ENCODE measurements at regions not wholly inside any gene's neighbourhood (a gene's known extent, or its start where the extent isn't known, plus 50 kb on each side); places are given as distances from the start of the nearest gene placed in this dataset.

GRCh38 chr4:20137176-20137575, 114.5 kb upstream of the SLIT2 start:
- no peak for DNase-seq (ENCODE audit: low read depth, low spot score)
- in situ Hi-C loops (cut with HindIII; ENCODE audit: low pct_unique_long_range_greater_than_20kb, low sequenced_read_pairs), result no loop called here

DNA sequence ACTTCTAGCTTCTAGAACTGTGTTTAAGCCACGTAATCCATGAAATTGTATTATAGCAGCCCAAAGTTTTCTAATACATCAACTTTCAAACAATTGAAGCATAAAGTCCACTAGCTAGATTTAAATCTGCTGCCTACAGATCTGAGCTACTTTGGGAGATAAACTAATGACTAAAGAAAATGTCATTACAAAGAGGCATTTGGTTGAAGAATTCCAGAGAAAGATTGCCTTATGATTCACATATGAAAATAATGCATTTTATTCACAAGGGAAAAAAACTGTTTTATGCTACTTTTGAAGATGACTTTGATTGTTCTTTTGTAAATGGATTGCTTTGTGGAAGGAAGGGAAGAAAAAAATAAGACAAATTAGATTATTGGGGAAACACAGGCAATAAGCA, 124.1 kb upstream of the SLIT2 start:
- no peak for DNase-seq (ENCODE audit: low read depth, low spot score)
- in situ Hi-C loops (cut with HindIII; ENCODE audit: low pct_unique_long_range_greater_than_20kb, low sequenced_read_pairs), result no loop called here

DNA sequence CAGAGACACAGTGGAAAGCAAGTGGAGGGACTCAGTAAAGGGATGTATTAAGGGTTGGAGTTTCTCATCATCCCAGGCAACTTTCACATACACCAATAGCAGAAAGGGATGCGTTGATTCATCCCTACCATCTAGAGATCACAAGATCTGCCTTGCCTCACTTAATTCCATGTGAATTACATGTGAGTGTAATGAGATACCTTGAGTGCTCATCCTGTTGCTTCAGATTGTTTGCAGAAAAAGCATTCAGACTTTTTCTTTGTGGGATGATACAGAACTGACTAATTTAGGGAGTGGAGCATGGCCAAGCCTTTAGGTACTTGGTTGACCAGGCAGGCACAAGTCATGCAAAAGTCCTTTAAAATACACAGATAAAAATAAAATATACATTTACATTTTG, 124.8 kb upstream of the SLIT2 start:
- no peak for DNase-seq (ENCODE audit: low read depth, low spot score)
- in situ Hi-C loops (cut with HindIII; ENCODE audit: low pct_unique_long_range_greater_than_20kb, low sequenced_read_pairs), result no loop called here

GRCh38 chr4:20124317-20125026, 127.2 kb upstream of the SLIT2 start:
- in situ Hi-C loops (cut with HindIII; ENCODE audit: low pct_unique_long_range_greater_than_20kb, low sequenced_read_pairs), result no loop called here
- no peak for DNase-seq (ENCODE audit: low read depth, low spot score)

DNA sequence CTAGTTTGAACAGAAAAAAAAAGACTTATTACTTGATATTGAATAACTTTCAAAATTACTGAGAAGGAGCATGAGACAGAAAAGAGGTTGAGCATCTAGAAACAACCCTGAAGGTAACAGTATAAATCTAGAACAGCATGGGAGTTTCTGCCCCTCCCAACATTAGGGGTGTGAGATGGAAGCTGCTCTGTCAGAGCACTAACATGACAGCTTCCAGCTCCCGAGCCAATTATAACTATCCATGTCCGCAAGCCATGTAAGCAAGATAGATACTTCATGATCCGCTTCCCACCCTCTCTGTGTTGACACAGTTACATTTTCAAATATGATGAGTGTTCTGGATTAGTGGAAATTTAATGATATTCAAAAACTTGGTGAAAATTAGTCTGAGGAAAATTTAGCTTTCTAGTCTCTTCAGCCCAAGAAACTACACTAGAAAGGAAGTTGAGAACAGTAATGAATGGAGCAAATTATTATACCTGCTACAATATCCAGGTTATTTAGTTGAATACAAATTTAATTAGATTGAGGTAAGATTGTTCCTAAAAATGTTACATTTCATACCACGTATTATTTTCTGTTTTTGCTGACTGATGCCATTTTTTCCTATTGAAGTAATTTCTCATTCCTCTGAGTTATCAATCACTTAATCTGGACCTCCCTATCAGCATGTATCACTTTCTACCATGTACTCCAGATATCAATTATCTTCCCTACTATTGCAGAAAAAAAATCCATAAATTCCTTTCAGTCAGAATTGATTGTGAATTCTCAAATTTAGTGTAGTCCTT, 129.3 kb upstream of the SLIT2 start:
- in situ Hi-C loops (cut with HindIII; ENCODE audit: low pct_unique_long_range_greater_than_20kb, low sequenced_read_pairs), result no loop called here
- no peak for DNase-seq (ENCODE audit: low read depth, low spot score)

DNA sequence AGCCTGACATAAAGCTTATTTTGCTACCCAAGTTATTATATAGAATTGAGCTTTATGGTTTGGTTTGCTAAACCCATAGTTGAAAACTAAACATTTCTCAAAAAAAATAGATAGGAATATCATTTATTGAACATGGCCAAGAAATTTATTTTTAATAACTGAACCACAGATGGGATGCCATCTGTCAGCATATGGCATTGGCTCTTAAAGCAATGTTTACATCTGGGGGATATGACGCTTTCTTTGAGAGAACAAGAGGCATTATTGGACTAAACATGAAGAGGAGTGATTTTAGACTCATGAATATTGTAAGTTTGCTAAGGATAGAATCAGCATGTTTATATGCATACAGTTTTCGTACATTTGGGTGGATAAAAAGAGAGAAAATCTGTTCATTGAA, 132.6 kb upstream of the SLIT2 start:
- no peak for DNase-seq (ENCODE audit: low read depth, low spot score)
- in situ Hi-C loops (cut with HindIII; ENCODE audit: low pct_unique_long_range_greater_than_20kb, low sequenced_read_pairs), result no loop called here

DNA sequence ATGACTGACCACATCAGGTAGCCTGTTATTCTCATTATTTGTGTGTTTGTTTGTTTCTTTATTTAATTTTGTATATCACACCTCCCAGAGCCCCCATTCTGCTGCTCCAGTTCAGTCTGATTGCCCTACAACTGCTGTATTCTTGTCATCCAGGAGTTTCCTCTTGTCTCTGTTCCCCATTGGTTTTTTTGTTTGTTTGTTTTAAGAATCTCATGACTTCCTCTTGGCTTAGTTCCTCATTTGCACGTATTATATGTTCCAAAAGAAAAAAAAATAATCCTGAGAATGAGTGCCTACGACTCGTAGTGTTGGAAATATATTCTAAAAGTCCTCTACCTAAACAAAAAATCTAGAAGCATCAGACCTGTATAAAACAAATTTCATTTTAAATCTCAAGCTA, 142.3 kb upstream of the SLIT2 start:
- no peak for DNase-seq (ENCODE audit: low read depth, low spot score)
- in situ Hi-C loops (cut with HindIII; ENCODE audit: low pct_unique_long_range_greater_than_20kb, low sequenced_read_pairs), result no loop called here

DNA sequence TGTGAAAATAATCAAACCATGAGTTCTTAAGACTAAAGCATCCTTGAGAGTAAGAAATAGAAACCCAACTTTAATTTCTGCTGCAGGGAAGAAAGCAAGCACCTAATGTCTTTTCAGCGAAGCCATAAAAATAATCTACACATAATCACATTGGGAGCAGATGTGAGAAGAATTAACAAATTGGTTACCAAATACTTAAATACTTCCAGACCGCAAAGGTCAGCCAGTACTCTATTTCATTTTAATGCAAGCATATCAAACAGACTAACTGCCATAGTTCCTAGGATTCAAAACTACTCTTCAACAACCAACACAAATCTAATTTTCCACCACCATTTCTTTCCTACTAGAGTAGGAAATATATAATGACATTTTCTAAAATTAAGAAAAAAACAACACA, 144.8 kb upstream of the SLIT2 start:
- no peak for DNase-seq (ENCODE audit: low read depth, low spot score)
- in situ Hi-C loops (cut with HindIII; ENCODE audit: low pct_unique_long_range_greater_than_20kb, low sequenced_read_pairs), result no loop called here

GRCh38 chr4:20101831-20102230, 149.9 kb upstream of the SLIT2 start:
- no peak for DNase-seq (ENCODE audit: low read depth, low spot score)
- in situ Hi-C loops (cut with HindIII; ENCODE audit: low pct_unique_long_range_greater_than_20kb, low sequenced_read_pairs), result no loop called here

GRCh38 chr4:20096911-20097310, 154.8 kb upstream of the SLIT2 start:
- DNase-seq (ENCODE audit: low read depth, low spot score), result no peak
- in situ Hi-C loops (cut with HindIII; ENCODE audit: low pct_unique_long_range_greater_than_20kb, low sequenced_read_pairs), result no loop called here

- in situ Hi-C loops (cut with HindIII; ENCODE audit: low pct_unique_long_range_greater_than_20kb, low sequenced_read_pairs), result no loop called here
- DNase-seq (ENCODE audit: low read depth, low spot score), result no peak
These were observed 155.7 kb upstream of the SLIT2 start for GRCh38 chr4:20095805-20096541.

DNA sequence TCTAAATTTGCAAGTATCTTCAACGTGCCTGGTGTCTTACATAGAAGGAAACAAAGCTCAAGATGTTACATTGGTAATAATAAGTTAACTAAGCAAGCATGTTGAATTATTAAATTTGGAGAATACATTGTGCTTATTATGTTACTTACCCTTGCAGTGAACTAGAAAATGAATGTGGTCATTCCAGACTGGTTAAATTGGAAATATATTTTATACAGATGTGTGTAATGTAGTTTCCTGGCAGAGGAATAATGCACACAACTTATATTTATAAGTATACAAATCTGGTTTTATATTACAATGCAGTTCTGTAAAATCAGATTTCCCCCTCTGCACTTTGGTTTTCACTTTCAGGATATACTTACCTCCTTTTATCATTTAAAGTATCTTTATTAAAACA, 159.9 kb upstream of the SLIT2 start:
- DNase-seq (ENCODE audit: low read depth, low spot score), result no peak
- in situ Hi-C loops (cut with HindIII; ENCODE audit: low pct_unique_long_range_greater_than_20kb, low sequenced_read_pairs), result no loop called here

DNA sequence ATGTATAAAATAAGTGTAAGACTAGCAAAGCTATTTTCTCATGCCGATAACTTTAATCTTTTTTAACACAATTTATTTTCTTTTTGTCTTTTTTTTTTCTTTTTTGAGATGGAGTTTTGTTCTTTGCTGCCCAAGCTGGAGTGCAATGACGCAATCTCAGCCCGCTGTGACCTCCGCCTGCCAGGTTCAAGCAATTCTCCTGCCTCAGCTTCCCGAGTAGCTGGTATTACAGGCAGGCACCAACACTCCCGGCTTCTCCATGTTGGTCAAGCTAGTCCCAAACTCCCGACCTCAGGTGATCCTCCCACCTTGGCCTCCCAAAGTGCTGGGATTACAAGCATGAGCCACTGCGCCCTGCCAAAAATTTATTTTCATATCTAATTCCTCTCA, 164.2 kb upstream of the SLIT2 start:
- in situ Hi-C loops (cut with HindIII; ENCODE audit: low pct_unique_long_range_greater_than_20kb, low sequenced_read_pairs), result no loop called here
- DNase-seq (ENCODE audit: low read depth, low spot score), result no peak

DNA sequence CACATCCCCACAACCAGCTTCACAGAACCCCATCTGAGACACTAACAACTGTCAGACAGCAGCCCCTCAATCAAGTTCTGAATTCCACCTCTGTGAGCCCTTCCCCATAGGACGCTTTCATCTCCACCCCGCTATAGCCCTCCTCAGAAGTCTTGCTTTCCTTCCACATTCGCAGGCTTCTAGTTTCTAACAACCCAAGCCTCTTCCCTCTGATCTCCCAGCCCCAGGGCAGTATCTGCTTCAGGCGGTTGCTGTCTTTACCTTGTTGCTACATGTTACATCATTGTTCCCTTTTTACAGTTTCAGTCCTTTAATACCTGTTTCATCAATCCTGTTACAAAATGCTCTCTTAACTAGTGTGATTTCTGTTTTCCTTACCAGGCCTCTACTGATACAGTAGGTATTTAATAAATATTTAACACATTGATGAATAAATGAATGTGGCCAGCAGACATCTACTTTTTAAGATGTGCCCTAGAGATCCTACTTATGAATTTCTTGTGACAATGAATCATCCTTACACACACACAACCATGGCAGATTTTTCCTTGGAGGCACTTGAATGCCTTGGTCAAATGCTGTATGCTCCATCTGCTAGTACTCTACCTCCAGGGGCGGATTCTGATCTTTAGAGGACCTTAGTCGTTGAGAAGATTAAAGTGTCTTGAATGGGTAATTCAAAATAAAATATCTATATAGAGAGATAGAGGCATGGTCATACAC, 164.7 kb upstream of the SLIT2 start:
- in situ Hi-C loops (cut with HindIII; ENCODE audit: low pct_unique_long_range_greater_than_20kb, low sequenced_read_pairs), result no loop called here
- no peak for DNase-seq (ENCODE audit: low read depth, low spot score)

GRCh38 chr4:20086067-20086798, 165.5 kb upstream of the SLIT2 start:
- no peak for DNase-seq (ENCODE audit: low read depth, low spot score)
- in situ Hi-C loops (cut with HindIII; ENCODE audit: low pct_unique_long_range_greater_than_20kb, low sequenced_read_pairs), result no loop called here

DNA sequence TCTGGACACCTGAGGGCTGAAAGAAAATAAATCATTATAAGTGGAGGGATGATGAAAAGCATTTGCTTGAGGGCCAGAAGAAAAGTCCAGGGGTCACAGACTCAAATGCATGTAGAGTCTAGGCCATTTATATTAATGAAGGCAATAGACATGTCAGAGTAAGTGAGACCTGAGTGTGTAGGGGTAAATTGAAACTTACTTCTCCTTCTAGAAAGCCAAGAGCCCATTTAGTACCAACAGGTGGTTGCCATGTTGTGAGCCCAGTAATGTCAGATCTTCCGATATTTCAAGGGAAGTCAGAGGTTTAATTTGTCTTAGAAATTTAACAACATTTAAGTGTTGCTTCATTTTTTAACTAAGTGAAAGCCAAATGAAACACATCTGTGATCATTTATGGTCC, 166.1 kb upstream of the SLIT2 start:
- in situ Hi-C loops (cut with HindIII; ENCODE audit: low pct_unique_long_range_greater_than_20kb, low sequenced_read_pairs), result no loop called here
- no peak for DNase-seq (ENCODE audit: low read depth, low spot score)

- in situ Hi-C loops (cut with HindIII; ENCODE audit: low pct_unique_long_range_greater_than_20kb, low sequenced_read_pairs), result no loop called here
- no peak for DNase-seq (ENCODE audit: low read depth, low spot score)
These were observed 166.5 kb upstream of the SLIT2 start for GRCh38 chr4:20085156-20085555.

- DNase-seq (ENCODE audit: low read depth, low spot score), result no peak
These were observed 167.2 kb upstream of the SLIT2 start for GRCh38 chr4:20084488-20084887.

More at GRCh38 chr4:20084488-20084887, 167.2 kb upstream of the SLIT2 start:
- in situ Hi-C loops (cut with HindIII; ENCODE audit: low pct_unique_long_range_greater_than_20kb, low sequenced_read_pairs), result no loop called here

Data from SK-MEL-5 (cell line).